HCT116 (cell line): ENCODE measurements at regions not wholly inside any gene's neighbourhood (a gene's known extent, or its start where the extent isn't known, plus 50 kb on each side); places are given as distances from the start of the nearest gene placed in this dataset.

Source experiments
- CEBPB ChIP-seq: IDR thresholded peaks from 2 replicates; pipeline ENCODE4 v1.6.1; 2012; ENCODE audit warnings: low read depth
- CTCF ChIP-seq, 3 experiments: fragments of 200-600 bp in 1 of 3; sonication (generic) in 1 of 3; IDR thresholded peaks in 2 of 3; conservative IDR thresholded peaks in 1 of 3; 2 replicates each; pipeline ENCODE4 v1.5.1; 2012 to 2017; ENCODE audit warnings: low read depth in 2 of 3, low read length in 2 of 3, antibody characterized with exemption in 1 of 3, borderline replicate concordance in 1 of 3, control low read depth in 1 of 3, mild to moderate bottlenecking in 1 of 3, mixed read lengths in 1 of 3, mixed run types in 1 of 3, moderate library complexity in 1 of 3; ENCODE audit not compliant: insufficient read depth in 1 of 3
- EZH2 ChIP-seq: fragments of 200-600 bp; sonication (generic); IDR thresholded peaks from 2 replicates; pipeline ENCODE4 v1.6.1; 2017; ENCODE audit warnings: antibody characterized with exemption, mixed run types
- EZH2phosphoT487 ChIP-seq: fragments of 200-600 bp; IDR thresholded peaks from 2 replicates; pipeline ENCODE4 v1.6.1; 2018; ENCODE audit warnings: antibody characterized with exemption, borderline replicate concordance
- POLR2A ChIP-seq: IDR thresholded peaks from 2 replicates; pipeline ENCODE4 v1.7.0; 2011; ENCODE audit warnings: borderline replicate concordance; ENCODE audit not compliant: insufficient read depth, insufficient read length; ENCODE audit errors: extremely low read depth
- POLR2AphosphoS5 ChIP-seq: IDR thresholded peaks from 2 replicates; pipeline ENCODE4 v1.6.1; 2011; ENCODE audit warnings: mild to moderate bottlenecking, low read depth, low read length, moderate library complexity
- RAD21 ChIP-seq: IDR thresholded peaks from 2 replicates; pipeline ENCODE4 v1.6.1; 2012; ENCODE audit warnings: low read depth, mild to moderate bottlenecking
- YY1 ChIP-seq: IDR thresholded peaks from 2 replicates; pipeline ENCODE4 v1.6.1; 2011; ENCODE audit warnings: low read length, low read depth, moderate library complexity, mild to moderate bottlenecking; ENCODE audit not compliant: insufficient replicate concordance; ENCODE audit errors: extremely low read depth
- TF ChIP-seq, protein P1 (sequence below): IDR thresholded peaks from 2 replicates; pipeline ENCODE4 v1.6.1; 2012
- TF ChIP-seq, protein P2 (sequence below): IDR thresholded peaks from 2 replicates; pipeline ENCODE4 v1.6.1; 2012

DNA sequence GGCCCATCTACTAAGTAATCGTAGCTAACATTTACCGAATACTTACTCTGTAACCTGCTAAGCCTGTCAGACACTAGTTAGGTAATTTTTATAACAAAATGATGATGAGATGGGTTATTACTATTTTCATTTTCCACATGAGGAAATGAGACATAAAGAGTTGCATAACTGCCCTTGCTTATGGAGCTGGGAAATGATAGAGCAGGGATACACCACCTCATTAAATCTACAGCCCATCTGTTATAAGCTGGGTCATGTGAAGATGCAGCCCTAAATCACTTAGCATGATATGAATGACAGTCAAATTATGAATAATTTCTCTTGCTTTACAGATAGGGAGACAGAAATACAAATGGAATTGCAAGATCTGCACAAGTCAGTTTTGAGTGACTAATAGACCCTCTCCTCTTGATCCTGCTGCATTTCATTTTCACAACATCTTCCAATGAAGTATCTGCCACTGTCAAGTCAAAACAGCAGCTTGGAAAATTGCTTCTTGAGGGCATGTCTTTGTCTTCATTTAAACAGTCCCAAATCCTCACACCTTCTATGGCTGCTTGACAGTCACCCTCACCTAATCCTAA lies 364.7 kb downstream of the PRELID2 start:
- no peak for TF ChIP-seq EZH2
- TF ChIP-seq, protein P1, sequence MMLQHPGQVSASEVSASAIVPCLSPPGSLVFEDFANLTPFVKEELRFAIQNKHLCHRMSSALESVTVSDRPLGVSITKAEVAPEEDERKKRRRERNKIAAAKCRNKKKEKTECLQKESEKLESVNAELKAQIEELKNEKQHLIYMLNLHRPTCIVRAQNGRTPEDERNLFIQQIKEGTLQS = no peak
- no peak for TF ChIP-seq CTCF (IDR thresholded peaks at IDR 0.05 in 2 of 3, conservative IDR thresholded peaks at IDR 0.05 in 1 of 3; ENCODE audit: borderline replicate concordance in 1 of 3, insufficient read depth in 1 of 3, low read depth in 2 of 3, low read length in 2 of 3)
- TF ChIP-seq, protein P2, sequence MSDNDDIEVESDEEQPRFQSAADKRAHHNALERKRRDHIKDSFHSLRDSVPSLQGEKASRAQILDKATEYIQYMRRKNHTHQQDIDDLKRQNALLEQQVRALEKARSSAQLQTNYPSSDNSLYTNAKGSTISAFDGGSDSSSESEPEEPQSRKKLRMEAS = no peak
- TF ChIP-seq EZH2phosphoT487 = no peak
- no peak for TF ChIP-seq POLR2AphosphoS5
- TF ChIP-seq YY1 = no peak
- TF ChIP-seq CEBPB = no peak
- no peak for TF ChIP-seq RAD21
- no peak for TF ChIP-seq POLR2A
